PC-9 (cell line): ENCODE measurements at regions not wholly inside any gene's neighbourhood (a gene's known extent, or its start where the extent isn't known, plus 50 kb on each side); places are given as distances from the start of the nearest gene placed in this dataset.

Experiments used
- CTCF ChIP-seq: fragments of 200-600 bp; sonication (generic); conservative IDR thresholded peaks from 2 replicates; pipeline ENCODE4 v1.6.1; 2017; ENCODE audit warnings: mixed run types, antibody characterized with exemption, mild to moderate bottlenecking, moderate library complexity
- EZH2 ChIP-seq: fragments of 200-600 bp; sonication (generic); IDR thresholded peaks from 2 replicates; pipeline ENCODE4 v1.8.0; 2017; ENCODE audit warnings: antibody characterized with exemption, low read depth

- TF ChIP-seq CTCF: no peak
- no peak for TF ChIP-seq EZH2
These were observed 300.8 kb downstream of the ZNF674 start for GRCh38 chrX:46244451-46244850.
